HTR-8/SVneo (cell line): ENCODE measurements at regions not wholly inside any gene's neighbourhood (a gene's known extent, or its start where the extent isn't known, plus 50 kb on each side); places are given as distances from the start of the nearest gene placed in this dataset.
"Not testable (repeated sequence)": the region's sequence is repeated elsewhere in the genome, so short reads cannot be mapped to it uniquely, and the experiment has no call there.

Source experiments
- DNase-seq: peaks from one replicate; pipeline ENCODE4 v3.0.0; 2011; ENCODE audit warnings: low spot score, mixed read lengths; ENCODE audit not compliant: insufficient read length
- FAIRE-seq: peaks from 2 replicates; lab custom pipeline; 2011; peaks lifted over from hg19 to GRCh38; lab: Jason Lieb, UNC

GRCh38 chr6:3919849-3920248 is 70.7 kb downstream of the FAM50B start:
- no peak for DNase-seq

DNA sequence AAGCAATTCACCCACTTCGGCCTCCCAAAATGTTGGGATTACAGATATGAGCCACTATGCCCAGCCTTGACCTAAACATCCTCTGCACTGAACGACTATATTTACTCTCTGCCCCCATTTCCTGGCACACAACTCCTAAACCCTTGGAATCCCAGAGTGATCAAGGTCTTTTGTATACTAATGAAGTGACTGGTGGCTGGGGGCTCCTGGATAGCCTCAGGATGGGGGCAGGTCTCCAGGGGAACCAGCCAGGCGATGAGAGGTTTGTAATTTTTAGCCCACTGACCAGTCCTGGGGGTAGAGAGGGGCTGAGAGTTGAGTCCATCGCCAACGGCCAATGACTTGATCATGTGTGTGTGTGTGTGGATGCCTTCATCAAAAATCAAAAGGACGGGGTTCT is 71.1 kb downstream of the FAM50B start:
- FAIRE-seq (no peak), DNase-seq (no peak)

More at GRCh38 chr6:3919849-3920248, 70.7 kb downstream of the FAM50B start:
- no peak for FAIRE-seq

GRCh38 chr6:3921663-3922062 is 72.5 kb downstream of the FAM50B start:
- FAIRE-seq = no peak
- no peak for DNase-seq

DNA sequence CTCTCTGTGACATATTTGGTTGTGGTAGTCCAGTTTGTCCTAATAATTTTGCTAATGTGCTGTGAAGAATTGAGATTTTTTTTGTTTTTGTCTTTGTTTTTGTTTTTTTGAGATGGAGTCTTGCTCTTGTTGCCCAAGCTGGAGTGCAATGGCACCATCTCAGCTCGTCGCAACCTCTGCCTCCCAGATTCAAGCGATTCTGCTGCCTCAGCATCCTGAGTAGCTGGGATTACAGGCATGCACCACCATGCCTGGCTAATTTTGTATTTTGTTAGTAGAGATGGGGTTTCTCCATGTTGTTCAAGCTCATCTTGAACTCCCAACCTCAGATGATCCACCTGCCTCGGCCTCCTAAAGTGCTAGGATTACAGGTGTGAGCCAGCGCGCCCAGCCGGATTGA is 73.4 kb downstream of the FAM50B start:
- not testable (repeated sequence) for DNase-seq, FAIRE-seq

DNA sequence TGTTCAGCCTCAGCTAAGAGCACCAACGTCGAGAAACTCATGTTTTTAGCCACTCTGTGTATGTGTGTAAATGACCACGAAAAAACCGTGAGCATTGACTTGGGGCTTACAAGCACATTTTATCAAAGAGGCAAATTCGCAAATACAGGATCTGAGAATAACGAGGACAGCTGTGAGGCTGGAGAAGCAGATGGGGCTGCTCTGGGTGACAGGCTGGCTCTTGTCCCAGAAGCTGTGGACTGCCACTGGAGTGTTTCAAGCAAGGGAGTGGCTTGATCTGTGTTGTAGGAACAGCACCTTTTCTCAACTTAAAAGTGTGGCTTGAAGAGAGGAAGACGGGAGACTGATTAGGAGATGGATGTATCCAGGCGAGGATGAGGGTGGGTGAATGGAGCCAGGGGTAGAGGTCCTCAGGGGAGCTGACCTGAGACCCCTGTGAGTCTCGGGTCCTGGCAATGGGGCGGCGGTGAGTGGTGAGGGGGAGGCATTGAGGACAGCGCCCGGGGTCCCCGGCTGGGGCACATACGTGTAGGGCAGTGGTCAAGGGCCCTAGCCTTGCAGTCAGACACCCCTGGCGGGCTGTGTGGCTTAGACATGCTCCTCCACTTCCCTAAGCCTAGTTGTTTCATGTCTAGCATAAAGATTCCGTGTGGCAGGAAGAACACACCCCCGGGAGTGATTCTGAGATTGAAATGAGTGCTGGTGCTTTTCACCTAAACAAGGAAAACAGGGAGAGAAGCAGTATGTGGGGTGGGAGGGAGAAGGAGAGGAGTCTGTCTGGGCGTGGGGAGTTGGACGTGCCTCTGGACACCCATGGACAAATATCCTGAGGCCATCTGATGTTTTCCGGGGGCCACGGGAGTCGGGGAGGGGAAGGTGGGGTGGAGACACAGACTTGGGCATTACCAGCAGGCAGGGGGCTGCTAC is 76.3 kb downstream of the FAM50B start:
- DNase-seq = not testable (repeated sequence)
- FAIRE-seq = peak; percentile 87

- DNase-seq (no peak), FAIRE-seq (peak; percentile 52)
These were observed 76.9 kb downstream of the FAM50B start for GRCh38 chr6:3926150-3926482.

DNA sequence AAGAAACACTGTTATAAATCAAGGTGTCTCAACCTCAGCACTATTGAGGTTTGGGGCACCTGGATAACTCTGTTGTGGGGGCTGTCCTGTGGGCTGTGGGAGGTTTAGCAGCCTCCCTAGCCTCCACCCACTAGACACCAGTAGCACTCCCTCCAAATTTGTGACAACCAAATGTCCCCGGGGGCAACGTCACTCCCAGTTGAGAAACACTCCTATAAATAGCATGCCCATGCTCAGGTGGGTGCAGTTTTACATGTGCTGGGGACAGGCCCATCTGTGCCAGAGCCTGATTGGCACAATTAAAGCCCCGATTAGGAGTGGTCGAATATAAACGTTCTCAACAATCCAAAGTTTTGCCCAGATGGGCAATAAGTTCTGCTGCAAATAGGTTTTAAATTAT is 78.9 kb downstream of the FAM50B start:
- FAIRE-seq (no peak), DNase-seq (no peak)

DNA sequence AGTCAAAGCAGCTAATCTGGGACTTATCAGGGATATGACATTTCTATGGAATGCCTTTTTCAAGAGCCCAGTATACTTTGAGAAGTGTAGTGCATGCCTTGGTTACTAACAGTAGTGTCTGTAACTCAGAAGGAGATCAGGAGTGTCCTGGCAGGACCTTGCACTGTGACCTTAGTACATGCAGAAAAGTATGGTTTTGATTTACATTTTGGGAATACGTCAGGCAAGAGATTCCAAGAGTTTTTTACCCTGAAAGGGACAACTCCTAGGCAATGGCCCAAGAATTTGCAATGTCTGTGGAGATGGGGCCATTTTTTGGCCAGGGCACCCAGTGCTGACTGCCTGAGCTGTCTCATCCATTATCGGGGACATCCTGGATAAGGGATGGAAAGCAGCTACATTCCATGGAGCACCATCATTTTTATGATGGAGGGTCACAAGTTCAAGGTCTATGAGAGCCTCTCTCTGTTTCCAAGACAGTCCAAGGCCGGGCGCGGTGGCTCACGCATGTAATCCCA is 80.2 kb downstream of the FAM50B start:
- no peak for DNase-seq
- no peak for FAIRE-seq

DNA sequence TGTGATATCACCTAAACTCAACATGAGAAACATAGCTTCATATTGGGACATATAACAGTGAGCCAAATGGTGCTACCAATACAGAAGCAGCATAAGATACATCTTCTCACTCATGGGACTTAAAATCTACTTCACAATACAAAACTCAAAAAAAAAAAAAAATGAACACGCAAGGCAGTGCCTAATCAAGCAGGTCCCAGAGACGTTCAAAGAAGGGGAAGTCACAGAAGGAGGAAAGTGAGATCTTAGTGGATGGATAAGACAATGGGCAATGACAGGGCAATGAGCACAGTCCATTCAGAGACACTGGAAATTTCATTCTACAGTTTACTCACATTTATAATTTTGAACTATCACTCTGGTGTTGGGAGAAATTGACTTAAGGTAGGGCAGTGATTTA is 88.3 kb downstream of the FAM50B start:
- DNase-seq = no peak
- no peak for FAIRE-seq

GRCh38 chr6:3938715-3939367 is 89.7 kb downstream of the FAM50B start:
- FAIRE-seq (no peak), DNase-seq (no peak)

- DNase-seq (no peak), FAIRE-seq (no peak)
These were observed 90.3 kb downstream of the FAM50B start for GRCh38 chr6:3939368-3939958.

GRCh38 chr6:3939964-3940363 is 90.8 kb downstream of the FAM50B start:
- DNase-seq (no peak), FAIRE-seq (no peak)

GRCh38 chr6:3940703-3941102 is 91.5 kb downstream of the FAM50B start:
- FAIRE-seq = no peak
- no peak for DNase-seq

DNA sequence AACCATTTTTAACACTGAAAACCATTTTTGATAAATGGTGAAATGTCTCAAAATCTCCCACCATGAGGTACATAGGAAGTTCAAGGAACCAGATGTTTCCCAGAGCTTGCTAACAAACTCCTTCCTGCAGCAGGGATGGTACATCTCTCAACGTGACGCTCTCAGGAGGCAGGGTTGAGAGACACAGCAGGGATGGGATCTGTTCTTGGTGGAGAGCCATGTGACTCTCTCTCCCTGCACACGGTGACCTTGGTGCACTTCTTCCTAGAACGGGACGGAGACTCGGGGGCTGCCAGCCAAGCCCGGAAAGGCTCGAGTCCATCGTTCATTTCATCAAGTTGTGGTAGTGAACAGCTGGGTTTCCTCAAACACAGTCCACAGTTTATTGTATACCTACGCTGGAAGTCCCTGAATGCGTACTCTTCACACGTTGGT is 94.2 kb downstream of the FAM50B start:
- no peak for DNase-seq
- FAIRE-seq = no peak

- DNase-seq (no peak), FAIRE-seq (no peak)
These were observed 95.1 kb downstream of the FAM50B start for GRCh38 chr6:3944246-3944645.

- FAIRE-seq = no peak
- DNase-seq = no peak
These were observed 97.6 kb downstream of the FAM50B start for GRCh38 chr6:3946778-3947177.

DNA sequence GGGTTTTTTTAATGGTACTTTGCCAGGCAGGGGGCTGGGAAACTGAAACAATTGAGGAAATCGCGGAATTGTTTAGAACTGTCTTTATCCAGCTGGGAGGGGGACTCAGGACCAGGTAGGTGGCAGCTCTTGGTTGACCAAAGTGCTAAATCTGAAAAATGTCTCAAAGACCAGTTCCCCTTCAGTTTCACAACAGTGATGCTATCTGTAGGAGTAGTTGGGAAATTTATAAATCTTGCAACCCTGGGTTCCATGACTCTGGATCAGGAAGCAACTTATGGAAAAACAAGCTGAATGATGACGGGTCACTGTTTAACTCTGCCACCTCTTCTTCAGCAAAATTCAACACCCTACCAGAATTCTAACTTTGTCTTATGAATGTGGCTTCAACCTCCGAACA is 99.7 kb downstream of the FAM50B start:
- DNase-seq (no peak), FAIRE-seq (no peak)

GRCh38 chr6:3949521-3949920 is 100.3 kb downstream of the FAM50B start:
- FAIRE-seq (no peak), DNase-seq (no peak)

DNA sequence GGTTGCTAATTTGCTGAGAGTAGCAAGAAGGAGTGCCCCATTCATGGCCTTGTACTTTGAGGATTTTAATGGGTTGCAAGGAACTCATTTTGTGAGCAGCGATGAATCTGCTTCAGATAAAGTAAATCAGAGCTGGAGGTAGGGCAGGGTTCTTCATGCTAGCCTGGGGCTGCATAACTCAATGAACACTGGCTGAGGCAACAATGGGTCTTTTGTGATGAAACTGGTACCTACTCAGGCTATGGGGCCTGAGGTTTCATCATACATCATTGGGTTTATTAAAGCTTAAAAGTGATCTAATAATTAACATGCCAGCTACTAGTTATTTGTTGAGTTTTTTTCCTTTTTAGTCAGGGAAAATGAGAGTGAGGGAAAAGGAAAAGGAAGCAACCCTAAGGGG is 106.9 kb downstream of the FAM50B start:
- no peak for FAIRE-seq

GRCh38 chr6:3957321-3957720 is 108.1 kb downstream of the FAM50B start:
- no peak for DNase-seq
- FAIRE-seq = no peak

More for the DNA sequence above, 106.9 kb downstream of the FAM50B start:
- DNase-seq = no peak

DNA sequence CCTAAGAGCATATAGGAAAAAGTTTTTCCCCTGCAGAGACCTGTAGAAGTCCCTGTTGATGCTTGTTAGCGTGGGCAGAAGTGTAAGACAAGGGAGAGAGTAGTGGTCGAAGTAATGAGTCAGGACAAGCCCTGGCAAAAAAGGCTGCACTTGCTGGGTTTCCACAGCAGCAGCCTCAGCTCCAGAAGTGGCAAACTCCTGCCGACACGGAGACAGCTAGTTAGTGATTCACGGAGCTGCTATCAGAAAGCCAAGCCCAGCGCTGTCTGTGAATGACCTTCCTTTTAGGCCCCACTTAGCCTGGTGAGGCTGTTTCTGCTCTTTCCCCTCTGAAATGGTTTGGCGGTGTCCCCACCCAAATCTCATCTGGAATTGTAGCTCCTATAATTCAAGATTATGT is 109.1 kb downstream of the FAM50B start:
- FAIRE-seq = no peak
- DNase-seq = no peak
